Naive thymus-derived CD4-positive, alpha-beta T cell (primary cell): ENCODE measurements at regions not wholly inside any gene's neighbourhood (a gene's known extent, or its start where the extent isn't known, plus 50 kb on each side); places are given as distances from the start of the nearest gene placed in this dataset.

Experiments
- ATAC-seq: fragments of 150-1000 bp; cut with Tn5 transposase; 2 replicates; pipeline ENCODE4 v1.10.0; 2021; ENCODE audit warnings: mild to moderate bottlenecking, moderate library complexity
- CTCF ChIA-PET: fragments of 350-600 bp; sonication (Branson Sonifier 250); formaldehyde crosslinking; loops from one replicate; lab custom pipeline; 2021; ENCODE audit warnings: antibody characterized with exemption; lab: Charles Lee
- POLR2A ChIA-PET: fragments of 350-600 bp; sonication (Branson Sonifier 250); formaldehyde crosslinking; loops from one replicate; lab custom pipeline; 2021; ENCODE audit warnings: antibody characterized with exemption, inconsistent platforms; lab: Charles Lee
- DNase-seq, 9 donors: peaks; one replicate each; pipeline versions ENCODE4 v3.0.0 to v3.0.0-alpha.2; 2020 to 2022; ENCODE audit warnings: mixed read lengths in 1 of 9
- H3K27ac ChIP-seq: one replicate; pipeline ENCODE4 v1.7.0; 2013; ENCODE audit warnings: mild to moderate bottlenecking, low read depth, low read length, moderate library complexity
- H3K27me3 ChIP-seq, 2 donors: one replicate each; pipeline ENCODE4 v1.7.0; 2013; ENCODE audit warnings: low read length in 2 of 2, mild to moderate bottlenecking in 2 of 2, moderate library complexity in 2 of 2; ENCODE audit not compliant: control insufficient read depth in 2 of 2, insufficient read depth in 2 of 2
- H3K36me3 ChIP-seq, 3 experiments: 1 replicate in 2 of 3; 2 replicates in 1 of 3; pipeline ENCODE4 v1.7.0; 2013; ENCODE audit warnings: low read length in 3 of 3, mild to moderate bottlenecking in 3 of 3, moderate library complexity in 1 of 3; ENCODE audit not compliant: insufficient read depth in 3 of 3, control insufficient read depth in 2 of 3
- H3K4me1 ChIP-seq, 2 donors: one replicate each; pipeline ENCODE4 v1.7.0; 2013; ENCODE audit warnings: low read length in 2 of 2, mild to moderate bottlenecking in 2 of 2, moderate library complexity in 1 of 2; ENCODE audit not compliant: control insufficient read depth in 2 of 2, insufficient read depth in 2 of 2
- H3K4me3 ChIP-seq: 2 replicates; pipeline ENCODE4 v1.7.0; 2013; ENCODE audit warnings: mild to moderate bottlenecking, low read length
- H3K9me3 ChIP-seq, 3 experiments: 1 replicate in 2 of 3; 2 replicates in 1 of 3; pipeline ENCODE4 v1.7.0; 2013; ENCODE audit warnings: low read length in 3 of 3; ENCODE audit not compliant: control insufficient read depth in 2 of 3
- H3K27ac Mint-ChIP-seq, 9 donors: one replicate each; pipeline ENCODE4 v1.8.0; 2020 to 2022; ENCODE audit warnings: mixed read lengths in 9 of 9, mild to moderate bottlenecking in 8 of 9, moderate library complexity in 5 of 9, inconsistent platforms in 2 of 9
- H3K27me3 Mint-ChIP-seq, 5 donors: one replicate each; pipeline ENCODE4 v1.8.0; 2021 to 2022; ENCODE audit warnings: mixed read lengths in 5 of 5, mild to moderate bottlenecking in 1 of 5
- H3K36me3 Mint-ChIP-seq, 5 donors: one replicate each; pipeline ENCODE4 v1.8.0; 2020 to 2022; ENCODE audit warnings: mixed read lengths in 5 of 5, mild to moderate bottlenecking in 3 of 5, inconsistent platforms in 1 of 5
- H3K4me1 Mint-ChIP-seq, 7 donors: one replicate each; pipeline ENCODE4 v1.8.0; 2020 to 2022; ENCODE audit warnings: mixed read lengths in 7 of 7, mild to moderate bottlenecking in 3 of 7, inconsistent platforms in 1 of 7
- H3K4me3 Mint-ChIP-seq, 10 donors: one replicate each; pipeline ENCODE4 v1.8.0; 2020 to 2022; ENCODE audit warnings: mild to moderate bottlenecking in 10 of 10, mixed read lengths in 10 of 10, moderate library complexity in 6 of 10, inconsistent platforms in 2 of 10
- H3K9me3 Mint-ChIP-seq, 11 donors: one replicate each; pipeline ENCODE4 v1.8.0; 2020 to 2022; ENCODE audit warnings: mixed read lengths in 11 of 11, mild to moderate bottlenecking in 4 of 11, inconsistent platforms in 1 of 11, moderate library complexity in 1 of 11
- intact Hi-C, 2 donors: fragments of 100-400 bp; cut with micrococcal nuclease; formaldehyde crosslinking; loops; one replicate each; pipeline ENCODE4 v1.15.1; 2023

- H3K27me3 ChIP-seq, result no peaks in the 10 kb centered on the region
- no peaks in the 10 kb centered on the region for H3K9me3 ChIP-seq
- Mint-ChIP-seq H3K4me3 (no peak overlapping the region), H3K9me3 (no peaks in the 10 kb centered on the region), H3K4me1 (peaks cover 0 to 2% (median 0%) of the 10 kb centered on the region in 7 donors), H3K27me3 (peaks cover 0 to 11% (median 4%) of the 10 kb centered on the region in 5 donors), H3K36me3 (no peaks in the 10 kb centered on the region), H3K27ac (no peak overlapping the region)
- intact Hi-C loops, result no loop called here
- POLR2A ChIA-PET, result no interaction called here
- no peak overlapping the region for H3K27ac ChIP-seq
- CTCF ChIA-PET, result no interaction called here
- H3K4me3 ChIP-seq, result no peak overlapping the region
- no peak for DNase-seq
- H3K36me3 ChIP-seq, result no peaks in the 10 kb centered on the region
- no peaks in the 10 kb centered on the region for H3K4me1 ChIP-seq
- no peak for ATAC-seq
Observed at GRCh38 chr5:97434021-97434420, 251.0 kb upstream of the RIOK2 start.

DNA sequence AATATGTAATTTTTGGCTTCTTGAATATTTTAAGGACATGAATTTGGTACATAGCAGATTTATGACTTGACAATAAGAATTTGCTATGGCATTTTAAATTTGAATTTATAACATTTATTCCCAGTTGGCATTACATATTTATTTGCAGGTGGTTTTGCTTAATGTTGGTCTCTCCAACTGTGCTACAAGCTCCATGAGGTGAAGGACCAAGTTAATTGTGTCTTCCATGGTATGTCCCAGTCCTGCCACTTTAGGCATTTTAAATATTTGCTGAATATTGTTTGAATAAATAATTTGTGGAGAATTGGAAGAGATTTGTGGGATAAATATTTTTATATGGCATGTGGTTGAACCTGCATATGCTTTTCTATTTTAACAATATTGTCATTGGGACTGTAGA lies 253.4 kb upstream of the RIOK2 start:
- no peak overlapping the region for H3K27ac ChIP-seq
- no peaks in the 10 kb centered on the region for H3K36me3 Mint-ChIP-seq
- POLR2A ChIA-PET, result no interaction called here
- no peak overlapping the region for H3K27ac Mint-ChIP-seq
- H3K27me3 Mint-ChIP-seq, result peaks cover 0 to 11% (median 4%) of the 10 kb centered on the region in 5 donors
- peaks cover 0 to 5% (median 0%) of the 10 kb centered on the region in 11 donors for H3K9me3 Mint-ChIP-seq
- H3K27me3 ChIP-seq, result no peaks in the 10 kb centered on the region
- H3K9me3 ChIP-seq, result no peaks in the 10 kb centered on the region
- CTCF ChIA-PET, result no interaction called here
- DNase-seq (no peak), ATAC-seq (no peak)
- H3K4me1 ChIP-seq, result no peaks in the 10 kb centered on the region
- H3K4me3 Mint-ChIP-seq, result no peak overlapping the region
- H3K4me1 Mint-ChIP-seq, result peaks cover 0 to 2% (median 0%) of the 10 kb centered on the region in 7 donors
- intact Hi-C loops, result no loop called here
- no peak overlapping the region for H3K4me3 ChIP-seq
- H3K36me3 ChIP-seq, result no peaks in the 10 kb centered on the region

DNA sequence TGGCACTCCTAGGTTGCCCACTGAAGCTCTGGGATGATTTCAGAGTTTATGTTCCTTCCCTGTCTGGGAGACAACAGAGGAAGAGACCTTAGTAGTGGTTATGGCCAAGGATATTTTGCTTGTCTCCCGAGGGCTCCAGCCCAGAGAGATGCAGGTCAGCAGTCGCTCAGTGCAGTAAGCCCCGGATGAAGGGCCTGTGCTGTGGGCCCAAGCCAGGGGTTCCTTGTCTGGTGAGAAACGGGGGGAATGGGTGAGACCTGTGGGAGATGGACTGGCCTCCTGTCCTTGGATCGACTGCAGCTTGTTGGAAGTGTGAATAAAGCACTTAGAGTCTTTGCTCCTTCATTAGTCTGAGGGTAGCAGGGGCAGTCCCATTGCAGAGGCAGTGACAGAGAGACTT lies 260.7 kb upstream of the RIOK2 start:
- peaks cover 0 to 3% (median 0%) of the 10 kb centered on the region in 5 donors for H3K27me3 Mint-ChIP-seq
- Histone ChIP-seq H3K27ac (no peak overlapping the region), H3K9me3 (peaks cover 0 to 10% (median 0%) of the 10 kb centered on the region in 3 experiments), H3K4me1 (no peaks in the 10 kb centered on the region), H3K36me3 (no peaks in the 10 kb centered on the region), H3K4me3 (no peak overlapping the region), H3K27me3 (no peaks in the 10 kb centered on the region)
- CTCF ChIA-PET, result no interaction called here
- intact Hi-C loops, result no loop called here
- POLR2A ChIA-PET, result no interaction called here
- no peaks in the 10 kb centered on the region for H3K4me1 Mint-ChIP-seq
- no peak overlapping the region for H3K27ac Mint-ChIP-seq
- H3K36me3 Mint-ChIP-seq, result peaks cover 0 to 3% (median 0%) of the 10 kb centered on the region in 5 donors
- peaks cover 2 to 42% (median 14%) of the 10 kb centered on the region in 11 donors for H3K9me3 Mint-ChIP-seq
- H3K4me3 Mint-ChIP-seq, result no peak overlapping the region
- DNase-seq (no peak), ATAC-seq (no peak)

DNA sequence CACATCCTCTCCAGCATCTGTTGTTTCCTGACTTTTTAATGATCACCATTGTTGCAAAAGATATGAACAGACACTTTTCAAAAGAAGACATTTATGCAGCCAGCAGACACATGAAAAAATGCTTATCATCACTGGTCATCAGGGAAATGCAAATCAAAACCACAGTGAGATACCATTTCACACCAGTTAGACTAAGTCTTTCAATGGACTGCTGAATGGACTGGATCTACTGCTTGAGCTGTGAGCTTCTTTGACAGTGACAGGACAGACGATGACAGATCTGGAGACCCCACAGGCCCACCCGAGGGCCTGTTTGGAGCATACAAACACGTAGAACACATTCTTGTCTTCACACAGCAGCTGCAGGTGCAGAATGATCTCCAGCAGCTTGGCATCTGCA lies 266.1 kb upstream of the RIOK2 start:
- no peak overlapping the region for H3K4me3 ChIP-seq
- Mint-ChIP-seq H3K4me3 (no peak overlapping the region), H3K27ac (no peak overlapping the region), H3K4me1 (no peaks in the 10 kb centered on the region), H3K36me3 (peaks cover 0 to 4% (median 0%) of the 10 kb centered on the region in 5 donors), H3K9me3 (peaks cover 0 to 20% (median 6%) of the 10 kb centered on the region in 11 donors), H3K27me3 (peaks cover 0 to 4% (median 0%) of the 10 kb centered on the region in 5 donors)
- DNase-seq (no peak), ATAC-seq (no peak)
- ChIA-PET CTCF (no interaction called here), POLR2A (no interaction called here)
- H3K27me3 ChIP-seq, result no peaks in the 10 kb centered on the region
- intact Hi-C loops, result no loop called here
- no peaks in the 10 kb centered on the region for H3K36me3 ChIP-seq
- no peak overlapping the region for H3K27ac ChIP-seq
- no peaks in the 10 kb centered on the region for H3K4me1 ChIP-seq
- H3K9me3 ChIP-seq, result peaks cover 0 to 3% (median 0%) of the 10 kb centered on the region in 3 experiments

DNA sequence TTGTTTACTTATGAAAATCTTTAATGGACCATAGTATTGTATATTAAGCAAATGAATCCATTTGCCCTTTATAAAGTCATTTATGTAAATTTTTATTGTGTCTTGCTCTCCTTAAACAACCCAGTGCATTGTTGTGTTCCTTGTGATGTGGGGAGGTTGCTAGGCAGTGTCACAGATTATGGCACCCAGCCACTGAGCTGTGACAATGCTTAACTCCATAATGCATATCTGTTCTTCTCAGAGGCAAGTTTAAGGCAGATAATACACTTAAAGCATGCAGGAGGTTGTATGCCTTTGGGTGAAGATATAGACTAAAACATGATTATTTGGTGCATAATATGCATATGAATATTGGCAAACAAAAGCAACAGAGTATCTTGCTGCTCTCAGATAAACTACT lies 269.6 kb upstream of the RIOK2 start:
- no peaks in the 10 kb centered on the region for H3K9me3 ChIP-seq
- Mint-ChIP-seq H3K4me1 (no peaks in the 10 kb centered on the region), H3K27ac (no peak overlapping the region), H3K36me3 (peaks cover 0 to 4% (median 0%) of the 10 kb centered on the region in 5 donors), H3K4me3 (no peak overlapping the region), H3K27me3 (peaks cover 0 to 4% (median 0%) of the 10 kb centered on the region in 5 donors), H3K9me3 (peaks cover 0 to 9% (median 2%) of the 10 kb centered on the region in 11 donors)
- no peak overlapping the region for H3K4me3 ChIP-seq
- ATAC-seq (no peak), DNase-seq (no peak)
- no peaks in the 10 kb centered on the region for H3K36me3 ChIP-seq
- intact Hi-C loops, result no loop called here
- no peaks in the 10 kb centered on the region for H3K4me1 ChIP-seq
- H3K27ac ChIP-seq, result no peak overlapping the region
- ChIA-PET CTCF (no interaction called here), POLR2A (no interaction called here)
- H3K27me3 ChIP-seq, result no peaks in the 10 kb centered on the region

GRCh38 chr5:97453263-97453662 lies 270.2 kb upstream of the RIOK2 start:
- Histone ChIP-seq H3K36me3 (no peaks in the 10 kb centered on the region), H3K4me3 (no peak overlapping the region), H3K27me3 (no peaks in the 10 kb centered on the region), H3K9me3 (no peaks in the 10 kb centered on the region), H3K27ac (no peak overlapping the region), H3K4me1 (no peaks in the 10 kb centered on the region)
- H3K27ac Mint-ChIP-seq, result peak overlapping the region in 1 of 9 donors; percentile 3
- CTCF ChIA-PET, result no interaction called here
- H3K27me3 Mint-ChIP-seq, result peaks cover 0 to 4% (median 0%) of the 10 kb centered on the region in 5 donors
- intact Hi-C loops, result no loop called here
- H3K9me3 Mint-ChIP-seq, result peaks cover 0 to 9% (median 0%) of the 10 kb centered on the region in 11 donors
- no peak for ATAC-seq
- H3K4me3 Mint-ChIP-seq, result no peak overlapping the region
- POLR2A ChIA-PET, result no interaction called here
- no peak for DNase-seq
- H3K36me3 Mint-ChIP-seq, result peaks cover 0 to 4% (median 0%) of the 10 kb centered on the region in 5 donors
- no peaks in the 10 kb centered on the region for H3K4me1 Mint-ChIP-seq

GRCh38 chr5:97454015-97454414 lies 271.0 kb upstream of the RIOK2 start:
- Mint-ChIP-seq H3K9me3 (peaks cover 0 to 4% (median 0%) of the 10 kb centered on the region in 11 donors), H3K27me3 (peaks cover 0 to 4% (median 0%) of the 10 kb centered on the region in 5 donors), H3K4me1 (no peaks in the 10 kb centered on the region)

More at GRCh38 chr5:97454015-97454414, 271.0 kb upstream of the RIOK2 start:
- Histone ChIP-seq H3K4me1 (no peaks in the 10 kb centered on the region), H3K27ac (no peak overlapping the region), H3K9me3 (no peaks in the 10 kb centered on the region), H3K4me3 (no peak overlapping the region), H3K27me3 (no peaks in the 10 kb centered on the region), H3K36me3 (no peaks in the 10 kb centered on the region)
- no peak for DNase-seq
- Mint-ChIP-seq H3K4me3 (no peak overlapping the region), H3K36me3 (peaks cover 0 to 4% (median 0%) of the 10 kb centered on the region in 5 donors), H3K27ac (no peak overlapping the region)
- CTCF ChIA-PET, result no interaction called here
- POLR2A ChIA-PET, result no interaction called here
- intact Hi-C loops, result no loop called here
- ATAC-seq, result no peak
